ENCODE measurements at regions not wholly inside any gene's neighbourhood (a gene's known extent, or its start where the extent isn't known, plus 50 kb on each side); places are given as distances from the start of the nearest gene placed in this dataset.

DNA sequence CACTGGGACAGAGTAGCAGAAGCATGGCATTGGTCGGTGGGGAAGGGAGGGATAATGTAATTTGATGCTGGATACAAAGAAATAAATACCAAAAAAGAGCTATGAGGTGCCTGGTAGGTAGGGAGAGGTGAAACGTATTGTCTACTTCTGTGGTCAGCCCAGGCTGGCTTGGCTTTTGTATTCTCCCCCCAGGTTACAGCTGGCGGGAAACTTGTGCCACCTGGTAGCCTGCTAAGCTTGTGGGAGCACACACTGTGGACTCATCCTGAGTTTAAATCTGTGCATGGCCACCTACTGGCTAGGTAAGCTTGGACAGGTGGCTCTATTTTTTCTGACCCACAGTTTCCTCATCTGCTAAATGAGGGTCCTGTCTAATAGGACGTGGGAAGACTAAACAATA is 165.2 kb upstream of the E2F8 start:
- no peak for DNase-seq (ENCODE audit: low spot score)
- Mint-ChIP-seq H3K9me3 (ENCODE audit: low read depth) (no peaks in the 10 kb centered on the region), H3K36me3 (ENCODE audit: low read depth) (no peaks in the 10 kb centered on the region), H3K27ac (ENCODE audit: unreplicated experiment) (no peak overlapping the region), H3K27me3 (ENCODE audit: low read depth) (peaks cover 7% of the 10 kb centered on the region), H3K4me3 (ENCODE audit: unreplicated experiment) (no peak overlapping the region), H3K4me1 (ENCODE audit: low read depth) (no peaks in the 10 kb centered on the region)
- TF ChIP-seq, protein P1, sequence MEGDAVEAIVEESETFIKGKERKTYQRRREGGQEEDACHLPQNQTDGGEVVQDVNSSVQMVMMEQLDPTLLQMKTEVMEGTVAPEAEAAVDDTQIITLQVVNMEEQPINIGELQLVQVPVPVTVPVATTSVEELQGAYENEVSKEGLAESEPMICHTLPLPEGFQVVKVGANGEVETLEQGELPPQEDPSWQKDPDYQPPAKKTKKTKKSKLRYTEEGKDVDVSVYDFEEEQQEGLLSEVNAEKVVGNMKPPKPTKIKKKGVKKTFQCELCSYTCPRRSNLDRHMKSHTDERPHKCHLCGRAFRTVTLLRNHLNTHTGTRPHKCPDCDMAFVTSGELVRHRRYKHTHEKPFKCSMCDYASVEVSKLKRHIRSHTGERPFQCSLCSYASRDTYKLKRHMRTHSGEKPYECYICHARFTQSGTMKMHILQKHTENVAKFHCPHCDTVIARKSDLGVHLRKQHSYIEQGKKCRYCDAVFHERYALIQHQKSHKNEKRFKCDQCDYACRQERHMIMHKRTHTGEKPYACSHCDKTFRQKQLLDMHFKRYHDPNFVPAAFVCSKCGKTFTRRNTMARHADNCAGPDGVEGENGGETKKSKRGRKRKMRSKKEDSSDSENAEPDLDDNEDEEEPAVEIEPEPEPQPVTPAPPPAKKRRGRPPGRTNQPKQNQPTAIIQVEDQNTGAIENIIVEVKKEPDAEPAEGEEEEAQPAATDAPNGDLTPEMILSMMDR (IDR thresholded peaks at IDR 0.05), result no peak

DNA sequence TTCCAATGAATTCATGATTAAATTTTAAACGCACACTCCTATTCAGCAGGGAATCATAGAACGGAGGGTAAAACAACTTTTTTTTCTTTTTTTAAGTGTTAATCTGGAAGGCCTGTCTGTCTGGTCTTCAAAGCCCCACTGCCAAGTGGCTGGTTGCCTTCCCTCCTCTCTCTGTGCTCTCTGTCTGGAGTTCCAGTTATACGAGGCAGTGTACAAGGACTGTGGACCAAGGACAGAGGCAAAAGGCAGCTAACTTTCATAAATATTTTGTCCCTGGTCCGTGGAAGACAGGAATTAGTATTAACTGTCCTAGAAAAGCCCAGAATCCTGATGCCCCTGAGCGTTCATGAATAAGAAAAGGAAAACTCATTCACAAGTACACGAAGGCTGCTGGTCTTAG is 164.0 kb upstream of the E2F8 start:
- no peaks in the 10 kb centered on the region for H3K36me3 Mint-ChIP-seq (ENCODE audit: low read depth)

DNA sequence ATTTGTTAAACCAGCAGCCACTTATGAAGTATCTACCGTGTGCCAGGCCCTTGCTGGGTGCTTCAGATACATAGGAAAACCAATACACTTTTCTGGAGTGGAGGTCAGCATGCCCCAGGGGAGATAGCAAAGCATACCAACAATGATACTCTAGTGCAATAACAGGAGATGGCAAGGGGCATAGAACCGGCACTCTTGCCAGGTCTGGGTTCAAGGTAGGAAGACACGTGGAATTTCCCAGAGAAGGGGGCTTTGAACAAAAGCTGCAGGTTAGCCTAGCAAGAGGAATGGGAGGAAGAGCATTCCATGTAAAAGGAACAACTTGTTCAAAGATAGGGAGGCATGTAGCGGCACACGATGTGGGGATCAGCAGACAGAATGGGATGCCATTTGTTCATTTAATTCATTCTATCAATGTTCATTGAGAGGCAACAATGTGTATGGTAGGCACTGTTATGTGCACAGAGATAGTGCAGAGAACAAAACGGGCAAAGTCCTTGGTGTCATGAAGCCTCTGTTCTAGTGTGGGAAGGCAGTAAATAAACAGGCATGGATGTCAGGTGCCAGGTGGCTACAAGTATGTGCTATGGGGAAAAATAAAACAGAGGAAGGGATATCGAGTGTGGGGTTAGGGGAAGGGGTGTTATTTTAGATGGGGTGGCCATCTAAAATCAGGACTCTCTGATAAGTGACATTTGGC is 162.6 kb upstream of the E2F8 start:
- H3K4me1 Mint-ChIP-seq (ENCODE audit: low read depth), result no peaks in the 10 kb centered on the region
- H3K9me3 Mint-ChIP-seq (ENCODE audit: low read depth), result no peaks in the 10 kb centered on the region
- H3K27me3 Mint-ChIP-seq (ENCODE audit: low read depth), result peaks cover 6% of the 10 kb centered on the region
- H3K36me3 Mint-ChIP-seq (ENCODE audit: low read depth), result no peaks in the 10 kb centered on the region
- no peak for DNase-seq (ENCODE audit: low spot score)
- TF ChIP-seq, protein P1 (IDR thresholded peaks at IDR 0.05), result no peak
- H3K4me3 Mint-ChIP-seq (ENCODE audit: unreplicated experiment), result no peak overlapping the region
- H3K27ac Mint-ChIP-seq (ENCODE audit: unreplicated experiment), result no peak overlapping the region

More for the DNA sequence above, 164.0 kb upstream of the E2F8 start:
- Mint-ChIP-seq H3K4me3 (ENCODE audit: unreplicated experiment) (no peak overlapping the region), H3K27ac (ENCODE audit: unreplicated experiment) (no peak overlapping the region), H3K27me3 (ENCODE audit: low read depth) (peaks cover 6% of the 10 kb centered on the region), H3K4me1 (ENCODE audit: low read depth) (no peaks in the 10 kb centered on the region), H3K9me3 (ENCODE audit: low read depth) (no peaks in the 10 kb centered on the region)
- TF ChIP-seq, protein P1 (IDR thresholded peaks at IDR 0.05), result no peak
- no peak for DNase-seq (ENCODE audit: low spot score)

DNA sequence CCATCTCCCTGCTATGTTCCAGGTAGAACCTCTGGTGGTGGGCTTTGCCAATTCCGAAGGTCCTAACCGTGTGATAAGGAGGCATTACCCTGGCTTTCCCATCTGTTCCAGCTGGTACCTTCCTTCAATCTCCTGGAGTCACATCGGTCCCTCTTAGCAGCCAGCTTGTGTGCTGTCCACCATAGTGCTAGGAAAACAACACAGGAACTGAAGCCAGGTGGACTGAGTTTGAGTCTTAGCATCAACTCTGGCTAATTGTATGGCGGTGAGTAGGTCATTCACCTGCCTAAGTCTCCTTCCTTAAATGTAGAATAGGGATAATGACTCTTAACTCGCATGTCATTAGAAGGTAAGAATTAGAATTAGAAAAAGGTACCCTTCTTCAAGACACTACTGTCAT is 159.6 kb upstream of the E2F8 start:
- Mint-ChIP-seq H3K9me3 (ENCODE audit: low read depth) (no peaks in the 10 kb centered on the region), H3K4me1 (ENCODE audit: low read depth) (no peaks in the 10 kb centered on the region), H3K27ac (ENCODE audit: unreplicated experiment) (no peak overlapping the region), H3K4me3 (ENCODE audit: unreplicated experiment) (no peak overlapping the region), H3K27me3 (ENCODE audit: low read depth) (peaks cover 2% of the 10 kb centered on the region), H3K36me3 (ENCODE audit: low read depth) (no peaks in the 10 kb centered on the region)
- DNase-seq (ENCODE audit: low spot score), result no peak
- TF ChIP-seq, protein P1 (IDR thresholded peaks at IDR 0.05), result no peak

DNA sequence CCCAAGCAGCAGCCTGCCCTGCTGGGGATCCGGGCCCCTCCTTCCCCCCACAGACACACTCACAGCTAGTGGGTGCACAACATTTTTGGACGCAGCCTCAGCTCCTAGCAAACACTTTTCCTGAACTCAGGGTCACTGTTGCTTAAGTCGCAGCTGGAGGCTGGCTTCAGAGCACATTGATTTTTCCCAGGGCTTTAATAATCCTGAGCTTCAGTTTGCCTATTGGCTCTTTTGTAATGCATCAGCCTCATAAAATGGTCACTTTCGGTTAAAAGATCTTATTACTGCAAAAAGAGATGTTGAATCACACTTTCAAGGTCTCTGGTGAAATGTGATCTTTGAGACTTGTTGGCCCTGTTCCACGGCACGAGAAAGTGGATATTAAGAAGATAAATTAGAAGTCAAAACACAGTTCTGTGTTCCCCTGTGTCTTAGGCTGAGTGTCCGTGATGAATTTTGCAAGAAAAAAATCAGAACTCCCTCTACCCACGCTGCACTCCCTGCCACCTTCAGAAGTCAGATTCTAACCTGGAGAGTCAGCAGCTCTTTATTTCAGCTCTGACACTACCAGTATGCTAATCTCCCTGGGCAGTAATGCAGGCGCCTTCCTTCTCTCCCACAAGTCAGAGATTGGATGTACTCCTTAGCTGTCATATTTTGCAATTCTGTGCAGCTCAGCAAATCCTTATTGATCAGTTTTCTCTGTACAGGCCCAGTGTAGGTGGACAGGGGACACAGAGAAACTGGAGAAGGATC is 158.2 kb upstream of the E2F8 start:
- Mint-ChIP-seq H3K9me3 (ENCODE audit: low read depth) (no peaks in the 10 kb centered on the region), H3K4me3 (ENCODE audit: unreplicated experiment) (no peak overlapping the region), H3K27me3 (ENCODE audit: low read depth) (peaks cover 2% of the 10 kb centered on the region), H3K36me3 (ENCODE audit: low read depth) (no peaks in the 10 kb centered on the region), H3K4me1 (ENCODE audit: low read depth) (no peaks in the 10 kb centered on the region), H3K27ac (ENCODE audit: unreplicated experiment) (no peak overlapping the region)
- no peak for DNase-seq (ENCODE audit: low spot score)
- TF ChIP-seq, protein P1 (IDR thresholded peaks at IDR 0.05), result no peak

Measured in chondrocyte (in vitro differentiated cells).